ENCODE measurements at regions not wholly inside any gene's neighbourhood (a gene's known extent, or its start where the extent isn't known, plus 50 kb on each side); places are given as distances from the start of the nearest gene placed in this dataset.

- Histone ChIP-seq H4K91ac (ENCODE audit: insufficient read depth, low read depth, low read length) (no peak overlapping the region), H3K4ac (ENCODE audit: low read depth, low read length) (no peak overlapping the region), H2AFZ (replicated peaks; ENCODE audit: low read length, poor library complexity) (no peak overlapping the region), H3K36me3 (ENCODE audit: control insufficient read depth, insufficient read depth, low read length) (no peaks in the 10 kb centered on the region), H2AK9ac (replicated peaks; ENCODE audit: low read depth, low read length, poor library complexity) (no peak overlapping the region), H3K56ac (ENCODE audit: extremely low read depth, insufficient read depth, low read length) (no peak overlapping the region), H3K27ac (ENCODE audit: insufficient read depth, low read length) (no peak overlapping the region), H3K4me3 (ENCODE audit: insufficient read depth, low read depth, low read length) (no peak overlapping the region), H2BK120ac (ENCODE audit: low read depth, low read length) (no peak overlapping the region), H3K14ac (replicated peaks; ENCODE audit: low read depth, low read length) (no peak overlapping the region), H3K27me3 (ENCODE audit: control insufficient read depth, insufficient read depth, low read length) (no peaks in the 10 kb centered on the region), H3K4me2 (ENCODE audit: low read depth, low read length) (no peak overlapping the region), H3K4me1 (ENCODE audit: control insufficient read depth, insufficient read depth, low read length) (no peaks in the 10 kb centered on the region), H4K8ac (ENCODE audit: low read depth in 2 of 2, low read length in 2 of 2) (no peak overlapping the region), H2AK5ac (ENCODE audit: low read depth, low read length) (no peak overlapping the region), H3K23ac (ENCODE audit: low read depth, low read length) (no peak overlapping the region), H2BK15ac (ENCODE audit: low read depth, low read length) (no peak overlapping the region), H3K9me1 (ENCODE audit: insufficient read depth, low read length) (no peaks in the 10 kb centered on the region), H3K79me1 (ENCODE audit: low read depth in 1 of 2, low read length in 2 of 2) (no peaks in the 10 kb centered on the region), H3K9ac (ENCODE audit: low read depth, low read length) (no peak overlapping the region), H4K20me1 (ENCODE audit: insufficient read depth, low read length) (no peaks in the 10 kb centered on the region), H2BK20ac (ENCODE audit: low read depth, low read length) (no peak overlapping the region), H4K5ac (ENCODE audit: low read depth, low read length) (no peak overlapping the region), H2BK5ac (ENCODE audit: low read depth, low read length, poor library complexity, severe bottlenecking) (no peak overlapping the region), H3K9me3 (ENCODE audit: control insufficient read depth, insufficient read depth, low read length) (peaks cover 10% of the 10 kb centered on the region), H3K18ac (ENCODE audit: low read depth, low read length) (no peak overlapping the region)
- no CpG with 5 or more reads among the region's 3 CpGs for WGBS, 2 experiments (ENCODE audit: extremely low coverage in 2 of 2, insufficient read length in 1 of 2)
- ATAC-seq (ENCODE audit: low read depth) = no peak
- no peak for DNase-seq
- no TSS peak for BruUV-seq (replicated peaks)
- CTCF ChIA-PET = no interaction called here
- no peak for TF ChIP-seq NFE2L2 (IDR thresholded peaks at IDR 0.05; ENCODE audit: low read depth, low read length)
- no peak for TF ChIP-seq SMC3 (IDR thresholded peaks at IDR 0.05; ENCODE audit: low read depth, low read length)
- no peak for TF ChIP-seq MAZ (IDR thresholded peaks at IDR 0.05; ENCODE audit: borderline replicate concordance, low read depth, low read length)
- TF ChIP-seq ELK1 (IDR thresholded peaks at IDR 0.05; ENCODE audit: borderline replicate concordance, low read depth, low read length) = no peak
- TF ChIP-seq RCOR1 (IDR thresholded peaks at IDR 0.05; ENCODE audit: insufficient replicate concordance, low read length) = no peak
- no peak for TF ChIP-seq FOS (IDR thresholded peaks at IDR 0.05; ENCODE audit: low read depth, low read length)
- TF ChIP-seq BHLHE40 (IDR thresholded peaks at IDR 0.05; ENCODE audit: low read depth, low read length) = no peak
- no peak for TF ChIP-seq MXI1 (IDR thresholded peaks at IDR 0.05; ENCODE audit: borderline replicate concordance, low read depth, low read length)
- no peak for TF ChIP-seq RAD21 (IDR thresholded peaks at IDR 0.05; ENCODE audit: low read length)
- no peak for TF ChIP-seq RFX5 (IDR thresholded peaks at IDR 0.05; ENCODE audit: low read depth, low read length)
- TF ChIP-seq CTCF (conservative IDR thresholded peaks at IDR 0.05; ENCODE audit: low read depth, low read length) = no peak
- no peak for TF ChIP-seq POLR2A (IDR thresholded peaks at IDR 0.05; ENCODE audit: low read depth, low read length)
- no peak for TF ChIP-seq CEBPB (IDR thresholded peaks at IDR 0.05; ENCODE audit: low read depth, low read length)
- TF ChIP-seq MAFK (IDR thresholded peaks at IDR 0.05; ENCODE audit: low read depth, low read length) = no peak
- POLR2A ChIA-PET (ENCODE audit: unreplicated experiment) = no interaction called here
- intact Hi-C loops (cut with micrococcal nuclease) (no loop called here), dilution Hi-C loops (cut with HindIII; ENCODE audit: low sequenced_read_pairs, unreplicated experiment) (no loop called here), in situ Hi-C loops (cut with MboI; ENCODE audit: low sequenced_read_pairs) (no loop called here)
Measured at GRCh38 chr7:118477036-118477435, 252.5 kb downstream of the ANKRD7 start.

Measured in IMR-90 (cell line).